Epidermal melanocyte (primary cell): ENCODE measurements at regions not wholly inside any gene's neighbourhood (a gene's known extent, or its start where the extent isn't known, plus 50 kb on each side); places are given as distances from the start of the nearest gene placed in this dataset.

Experiments used
- DNase-seq: peaks from one replicate; pipeline ENCODE4 v3.0.0; 2011; ENCODE audit warnings: low spot score; ENCODE audit not compliant: insufficient read length

DNA sequence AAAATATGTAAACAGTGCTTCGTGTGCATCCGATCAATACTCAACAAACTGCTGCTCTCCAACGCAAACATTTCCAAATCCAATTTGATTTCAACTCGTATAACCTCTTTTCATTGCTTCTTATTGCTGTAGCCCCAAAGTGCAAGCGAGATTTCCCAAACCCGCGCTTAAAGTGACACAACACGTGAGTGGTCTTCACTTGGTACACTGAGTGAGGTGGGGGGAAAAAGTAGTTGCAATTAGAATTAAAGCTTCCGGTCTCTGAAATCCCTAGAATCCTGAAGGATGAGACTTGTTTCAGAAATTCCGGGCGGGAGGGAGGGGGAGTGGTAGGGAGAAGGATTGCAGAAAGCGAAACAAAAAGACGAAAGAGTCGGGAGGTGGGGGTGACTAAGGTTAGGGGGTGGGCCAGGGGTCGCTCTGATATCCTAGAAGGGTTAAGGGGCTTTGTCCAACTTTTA, 387.5 kb downstream of the BCAT1 start:
- peak; percentile 43 for DNase-seq

DNA sequence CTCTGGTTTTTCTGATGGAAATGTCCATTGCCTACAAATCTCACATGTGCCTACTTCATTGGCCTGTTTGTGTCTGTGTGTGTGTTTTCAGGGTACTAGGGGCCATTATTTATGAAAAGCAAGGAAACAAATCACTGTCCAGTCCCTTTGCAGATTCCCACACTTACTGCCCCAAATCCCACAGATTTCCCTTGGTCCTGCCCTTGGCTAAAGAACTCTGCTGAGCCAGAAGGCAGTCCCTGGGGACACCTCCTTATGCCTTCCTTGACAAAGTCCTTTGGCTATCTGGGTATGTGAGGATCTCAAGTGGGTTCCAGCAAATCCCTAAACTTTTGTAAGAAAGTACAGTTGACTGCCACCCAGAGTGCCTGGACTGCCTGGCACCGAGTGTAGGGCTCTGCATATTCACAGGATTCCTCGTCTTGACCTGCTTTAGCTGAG, 388.1 kb downstream of the BCAT1 start:
- no peak for DNase-seq

DNA sequence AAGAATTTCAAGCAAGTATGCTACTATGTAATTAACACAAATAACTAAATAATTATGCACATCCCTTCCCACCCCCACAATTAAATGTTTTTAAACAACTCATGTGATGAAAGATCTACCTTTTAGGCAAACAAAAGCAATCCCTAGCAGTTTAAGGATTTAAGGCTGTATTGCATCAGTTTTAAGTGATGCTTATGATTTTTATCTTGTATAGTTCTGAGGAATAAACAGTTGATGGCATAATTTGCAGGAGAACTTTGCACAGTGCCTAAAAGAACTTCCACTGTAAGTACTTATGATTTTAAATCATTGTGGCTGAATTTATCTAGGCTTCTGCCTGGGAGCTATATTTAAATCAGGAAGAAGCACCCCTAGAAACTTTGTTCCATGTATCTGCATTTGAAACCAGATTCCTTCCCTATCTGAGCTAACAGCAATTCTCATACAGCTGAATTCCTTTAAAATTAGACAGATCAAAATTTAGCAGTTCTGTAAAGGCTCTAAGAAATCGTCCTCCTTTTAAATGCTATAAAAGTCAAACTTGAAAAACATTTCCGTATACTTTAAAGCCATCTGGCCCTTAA, 388.6 kb downstream of the BCAT1 start:
- DNase-seq: no peak

DNA sequence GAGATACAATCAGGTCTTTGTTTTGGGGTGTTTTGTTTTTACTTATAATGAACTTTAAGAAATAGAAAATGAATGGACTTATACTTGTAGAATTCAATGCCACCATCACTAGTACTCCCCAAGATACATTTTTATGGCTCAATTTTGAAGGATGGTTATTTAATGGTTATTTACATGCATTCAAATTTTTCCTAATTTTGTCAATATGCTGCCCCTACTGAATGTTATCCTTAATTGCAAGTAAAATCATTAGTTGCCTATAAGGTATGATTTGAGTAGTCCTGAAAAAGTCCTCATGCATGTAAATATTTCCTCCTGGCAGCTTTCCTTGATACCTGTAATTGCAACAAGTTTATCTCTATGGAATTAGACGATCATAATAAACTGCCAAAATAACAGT, 391.2 kb downstream of the BCAT1 start:
- DNase-seq: no peak

DNA sequence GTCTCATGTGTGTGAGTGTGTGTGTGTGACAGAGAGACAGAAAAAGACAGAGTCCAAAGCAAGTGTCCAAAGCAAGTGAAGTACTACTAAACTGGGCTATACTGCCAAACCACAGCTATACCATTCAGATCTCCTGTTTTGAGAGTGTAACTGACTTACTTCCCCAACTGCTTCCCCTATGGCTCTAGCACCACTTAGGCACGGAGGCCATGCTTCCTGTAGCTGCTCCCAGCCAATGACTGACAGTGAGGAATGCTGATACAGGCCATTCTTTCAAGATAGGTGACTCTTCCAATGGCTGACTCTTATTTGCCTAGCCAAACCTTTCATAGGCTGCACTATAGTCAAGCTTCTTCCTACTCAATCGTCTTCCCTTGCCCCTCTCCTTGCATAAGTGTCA, 393.2 kb downstream of the BCAT1 start:
- no peak for DNase-seq

DNA sequence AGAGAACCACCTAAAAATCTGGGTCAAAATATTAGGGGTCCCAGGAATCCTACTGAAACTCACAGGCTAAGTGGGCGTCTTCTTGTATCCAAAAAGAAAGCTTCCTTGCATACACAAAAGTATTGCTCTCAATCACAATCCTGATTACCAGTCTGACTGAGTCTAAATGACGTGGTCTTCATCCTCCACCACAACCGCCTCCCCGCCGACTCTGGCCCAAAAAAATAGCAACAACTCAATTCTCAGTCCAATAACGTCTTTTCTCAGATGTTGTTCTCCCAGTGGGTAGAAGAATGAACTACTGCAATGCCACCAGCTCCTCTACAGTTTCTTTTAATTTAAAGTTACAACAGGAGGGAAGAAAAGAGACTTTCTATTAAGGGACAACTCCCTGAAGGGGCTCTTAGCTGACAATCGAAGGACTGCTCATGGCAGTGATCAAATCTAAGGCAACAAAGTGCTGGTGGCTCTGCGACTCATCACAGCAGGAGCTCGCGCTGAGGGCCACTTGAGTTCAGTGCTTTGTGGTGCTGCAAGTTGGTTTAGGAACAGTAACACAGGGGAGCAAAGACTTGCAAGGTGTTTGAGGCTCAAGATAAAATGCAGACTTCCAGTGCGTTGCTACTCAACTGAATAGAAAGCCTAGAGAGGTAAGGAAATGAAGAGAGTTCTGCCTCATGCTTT, 394.1 kb downstream of the BCAT1 start:
- no peak for DNase-seq

DNA sequence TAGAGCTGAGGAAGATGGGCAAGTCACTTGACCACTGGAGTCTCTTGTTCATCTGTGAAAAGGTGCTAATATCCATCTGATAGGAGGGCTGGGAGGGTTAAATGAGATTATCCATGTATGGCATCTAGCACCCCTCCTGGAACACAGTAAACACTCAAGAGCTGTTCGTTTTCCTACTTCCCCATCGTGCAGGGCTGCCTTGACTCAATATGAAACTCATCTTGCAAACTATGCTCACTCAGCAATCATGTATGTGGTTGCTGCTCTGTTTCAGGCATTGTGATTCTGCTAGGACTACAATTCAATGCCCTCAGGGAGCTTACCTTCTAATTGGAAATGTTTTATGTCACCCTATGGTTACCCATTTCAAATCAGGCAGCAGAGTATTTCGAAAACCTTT, 395.6 kb downstream of the BCAT1 start:
- DNase-seq: no peak

DNA sequence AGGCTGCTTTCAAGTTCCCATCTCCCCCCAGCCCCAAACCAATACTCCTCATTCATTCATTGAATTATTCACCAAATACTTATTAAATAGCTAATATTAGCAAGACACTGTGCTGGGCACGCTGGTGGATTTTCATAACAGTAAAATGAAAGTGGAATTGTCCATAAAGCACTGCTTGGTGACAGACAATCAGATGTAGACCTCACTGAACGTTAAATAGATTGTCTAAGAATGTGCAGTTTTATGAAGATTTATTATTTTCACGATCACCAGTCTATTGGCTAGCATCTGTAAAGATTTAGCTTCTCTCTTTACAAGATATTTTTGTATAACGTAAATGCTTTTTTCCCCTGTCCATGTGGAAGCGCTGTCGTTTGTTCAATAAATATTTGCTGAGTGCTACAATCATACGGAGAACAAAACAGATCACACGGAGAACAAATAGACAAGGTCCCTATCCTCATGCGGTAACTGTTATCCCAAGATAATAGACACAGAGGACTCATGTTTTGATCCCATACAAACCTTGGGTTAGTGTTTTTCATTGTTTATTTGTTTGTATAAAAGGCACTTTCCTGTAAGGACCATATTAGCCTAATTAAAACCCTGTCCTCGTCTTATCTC, 397.6 kb downstream of the BCAT1 start:
- no peak for DNase-seq

DNA sequence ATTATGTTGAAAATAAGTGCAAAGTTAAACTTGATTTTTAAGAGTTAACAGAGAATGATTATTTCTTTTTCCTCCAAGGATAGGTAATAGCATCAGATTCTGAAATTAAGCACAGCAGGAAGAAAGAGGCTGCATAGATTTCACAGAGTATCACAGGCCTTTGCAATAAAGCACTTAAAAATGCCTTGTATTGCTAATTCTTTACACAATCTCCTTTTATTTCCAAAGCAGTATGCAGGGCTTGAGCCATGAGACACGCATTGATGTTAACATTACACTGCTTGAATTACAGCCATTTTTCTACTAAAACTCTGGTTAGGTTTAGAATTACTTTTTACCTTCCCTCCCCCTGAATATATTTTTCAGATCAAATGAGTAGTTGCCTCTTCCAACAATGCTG, 398.3 kb downstream of the BCAT1 start:
- DNase-seq: no peak

DNA sequence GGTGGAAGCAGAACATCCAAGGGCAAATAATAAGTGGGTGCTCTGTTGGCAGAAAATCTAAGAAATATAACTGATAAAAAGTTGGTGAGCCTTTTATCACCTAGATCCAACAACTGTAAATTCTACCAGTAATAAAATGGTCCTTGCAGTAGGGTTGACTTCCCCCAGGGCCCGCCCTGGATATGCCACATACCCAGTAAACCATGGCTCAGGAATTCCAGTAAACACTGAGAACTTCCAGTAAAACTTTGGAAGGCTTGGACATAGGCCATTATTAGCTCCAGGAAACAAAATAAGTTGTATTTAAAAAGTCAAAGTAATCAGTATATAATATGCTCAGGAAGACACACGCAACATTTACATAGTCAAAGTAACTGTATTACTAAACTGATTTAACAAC, 402.2 kb downstream of the BCAT1 start:
- DNase-seq: no peak

DNA sequence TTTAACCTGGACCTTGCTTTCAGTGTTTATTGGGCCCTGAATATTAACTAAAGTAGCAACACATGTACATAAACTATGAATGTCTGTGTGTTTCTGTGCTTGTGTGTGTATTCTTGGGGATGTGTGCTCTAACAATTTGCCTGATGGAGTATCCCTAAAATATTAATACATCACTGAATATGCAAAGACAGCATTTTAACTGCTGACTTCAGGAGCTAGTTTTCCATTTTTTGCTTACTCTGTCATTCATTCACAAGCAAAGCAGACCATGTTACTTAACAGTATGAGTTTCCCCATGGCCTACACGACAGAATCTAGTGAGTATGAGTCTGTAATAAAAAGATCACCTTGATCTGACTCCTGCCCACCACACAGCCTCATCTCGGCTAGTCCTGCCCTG, 402.8 kb downstream of the BCAT1 start:
- no peak for DNase-seq

DNA sequence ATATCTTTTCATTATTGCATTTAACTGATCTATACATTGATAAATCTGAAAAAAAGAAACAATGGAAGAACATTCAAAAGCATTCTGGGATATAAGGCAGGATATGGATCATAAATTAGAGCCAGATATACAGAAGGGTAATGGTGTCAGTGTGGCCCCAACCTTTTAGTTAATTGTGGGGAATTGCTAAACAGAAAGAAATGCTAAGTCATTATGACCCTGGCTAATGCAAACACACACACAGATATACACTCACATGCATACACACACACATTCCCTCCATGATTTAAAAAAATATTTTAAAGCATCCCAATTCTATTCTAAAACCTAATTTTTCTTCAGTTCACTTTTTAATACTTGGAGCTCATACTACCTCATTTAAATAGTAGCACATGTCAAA, 404.5 kb downstream of the BCAT1 start:
- DNase-seq: no peak

DNA sequence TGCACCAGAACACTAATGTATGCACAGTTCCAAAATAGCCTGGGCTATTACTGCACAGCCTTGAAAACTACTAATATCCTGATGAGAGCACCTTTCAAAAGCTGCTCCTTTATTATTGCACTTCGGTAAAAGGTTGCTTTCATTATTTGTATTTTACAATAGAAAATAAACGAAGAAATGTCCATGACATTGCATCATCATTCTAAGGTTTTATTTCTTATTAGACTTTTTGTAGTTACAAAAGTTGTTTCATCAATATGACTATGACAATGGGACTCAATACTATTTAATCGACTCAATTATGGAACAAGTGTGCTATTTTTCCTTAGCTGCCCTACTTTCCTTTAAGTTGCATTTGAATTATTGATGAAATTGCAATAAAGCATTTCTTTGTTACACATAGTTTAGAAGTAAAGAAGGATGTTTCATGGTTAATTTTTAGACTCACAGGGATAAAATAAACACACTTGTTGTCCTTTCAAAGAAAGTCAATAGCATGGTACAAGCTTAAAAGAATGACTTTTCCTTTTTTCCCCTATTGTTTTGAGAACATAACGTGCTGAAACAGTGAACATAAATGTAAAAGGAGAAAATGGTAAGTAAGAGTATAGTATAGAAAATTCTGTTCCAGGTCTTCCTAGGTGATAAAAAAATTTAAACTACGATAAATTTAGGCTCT, 407.6 kb downstream of the BCAT1 start:
- DNase-seq: no peak

DNA sequence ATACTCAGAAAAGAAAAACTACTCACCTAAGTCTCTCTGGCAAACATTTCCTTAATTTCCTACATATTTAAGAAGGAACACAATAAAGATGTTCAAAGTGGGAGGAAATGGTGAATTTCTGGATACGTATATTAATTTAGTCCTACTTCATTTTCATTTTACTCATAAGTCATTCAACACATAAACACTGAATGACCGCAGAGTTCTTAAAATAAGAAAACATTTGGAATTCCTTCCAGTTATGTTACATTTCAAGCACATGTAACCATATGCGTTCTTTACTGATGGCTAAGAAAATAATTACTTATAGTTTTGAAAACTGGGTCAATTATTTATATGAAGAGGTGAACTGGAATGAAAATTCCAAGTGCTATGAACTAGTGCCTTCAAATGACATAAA, 409.3 kb downstream of the BCAT1 start:
- no peak for DNase-seq

DNA sequence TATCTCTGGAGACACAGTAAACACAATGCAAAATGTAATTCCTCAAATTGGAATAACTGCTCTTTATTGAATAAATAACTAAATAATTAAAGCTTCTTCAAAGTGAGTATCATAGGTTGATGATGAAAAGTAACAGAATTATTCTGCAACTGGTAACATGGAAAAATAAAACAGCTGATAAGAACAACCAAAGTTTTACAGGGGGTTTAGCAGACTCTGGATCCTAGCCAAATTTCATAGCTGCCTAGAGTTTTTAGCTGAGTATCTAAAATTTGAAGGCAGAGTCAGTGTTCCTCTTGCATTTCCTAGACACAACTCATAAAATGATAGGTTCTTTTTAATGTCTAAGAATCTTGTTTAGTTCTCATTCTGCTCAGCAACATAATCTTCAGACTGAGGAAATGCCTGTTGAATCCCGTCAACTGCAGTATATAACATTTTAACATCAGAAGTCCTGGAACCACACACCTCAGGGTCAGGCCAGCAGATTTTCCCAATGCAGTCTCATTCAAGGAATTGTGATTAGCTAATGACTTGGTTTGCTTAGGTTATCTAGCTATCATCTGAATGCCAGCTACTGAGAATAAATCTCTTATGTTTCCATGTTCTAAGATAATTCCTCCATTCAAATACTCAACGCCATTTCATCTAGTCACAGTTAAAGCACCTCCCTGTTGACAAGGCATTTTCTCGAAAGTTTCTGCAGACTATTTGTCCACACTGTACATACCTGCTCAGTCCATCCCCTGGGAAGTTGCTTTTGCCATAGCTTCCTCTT, 411.6 kb downstream of the BCAT1 start:
- no peak for DNase-seq

DNA sequence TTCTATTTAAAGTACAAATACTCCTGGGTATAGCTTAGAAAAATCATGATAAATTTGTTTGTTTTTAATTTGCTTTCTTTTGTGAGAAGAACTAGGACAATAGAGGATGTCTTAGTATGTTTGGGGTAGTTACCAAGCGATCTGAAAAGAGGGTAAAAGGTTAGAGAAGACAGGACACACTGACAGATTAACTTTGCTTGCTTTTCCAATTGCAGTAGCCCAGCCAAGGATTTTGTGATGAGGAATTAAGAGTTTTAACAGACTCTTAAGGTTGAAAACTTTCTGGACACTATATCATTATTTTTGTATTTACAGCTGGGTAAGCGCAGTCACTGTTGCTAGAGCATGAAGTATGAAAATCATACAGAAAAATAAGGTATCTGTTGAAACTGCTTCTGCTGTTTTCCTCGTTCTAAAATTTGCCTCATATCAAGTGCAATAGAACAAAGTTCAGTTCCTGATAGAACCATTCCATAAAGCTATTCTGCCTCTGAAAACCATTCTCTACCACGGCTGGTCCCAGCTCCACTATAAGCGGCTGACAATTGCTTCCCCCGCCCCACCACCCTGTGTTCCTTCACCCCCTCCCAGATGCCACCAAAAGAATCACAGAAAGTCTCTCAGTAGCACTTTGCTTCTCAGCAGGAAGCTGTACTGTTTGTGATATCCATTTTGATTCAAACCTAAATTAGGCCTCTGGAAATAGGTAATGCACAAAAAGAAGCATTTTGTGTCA, 413.4 kb downstream of the BCAT1 start:
- no peak for DNase-seq

DNA sequence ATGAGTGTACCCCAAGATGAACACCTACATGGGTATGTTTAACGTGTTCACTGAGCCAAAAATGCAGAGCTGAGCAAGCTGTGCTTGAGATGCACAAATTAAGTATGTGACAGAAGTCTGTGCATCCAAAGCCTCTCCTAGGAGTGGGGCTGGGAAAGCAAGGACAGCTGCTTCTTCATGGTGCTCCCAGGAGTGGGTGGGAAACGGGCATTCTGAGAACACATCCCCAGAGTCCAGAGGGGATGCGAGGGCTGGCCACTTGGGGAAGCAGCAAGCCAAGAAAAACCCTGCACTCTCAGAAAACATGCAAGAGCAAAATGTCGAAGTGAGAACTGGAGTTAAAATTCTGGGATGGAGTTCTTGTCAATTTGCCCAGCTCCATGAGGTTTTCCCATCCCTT, 414.3 kb downstream of the BCAT1 start:
- no peak for DNase-seq

DNA sequence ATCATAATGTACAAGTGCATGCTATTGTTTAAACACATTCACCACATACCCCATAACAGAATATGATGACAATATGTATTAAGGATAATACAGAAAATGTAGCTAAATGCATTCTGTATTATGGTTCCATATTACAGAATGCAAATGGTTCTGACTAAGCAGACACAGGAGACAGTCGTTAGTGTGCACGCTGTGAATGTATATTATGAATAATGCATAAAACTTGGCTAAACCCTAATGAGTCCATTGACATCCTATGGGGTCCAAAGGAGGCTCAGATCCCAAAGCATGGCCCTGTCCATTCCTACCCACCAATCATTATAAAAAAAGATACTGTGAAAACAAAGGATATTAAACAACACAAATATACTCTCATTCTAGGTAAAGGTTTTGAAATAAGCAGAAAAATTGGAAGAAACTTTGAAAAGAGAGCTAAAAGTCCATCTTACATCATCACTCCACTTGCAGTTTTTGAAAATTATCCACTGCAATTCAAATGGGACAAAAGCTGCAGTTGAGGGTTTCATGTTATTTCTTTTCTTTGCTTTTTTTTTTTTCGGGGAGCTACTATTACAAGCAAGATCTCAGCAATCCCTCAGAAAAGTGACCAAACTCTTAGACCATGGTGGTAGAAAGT, 415.1 kb downstream of the BCAT1 start:
- no peak for DNase-seq

DNA sequence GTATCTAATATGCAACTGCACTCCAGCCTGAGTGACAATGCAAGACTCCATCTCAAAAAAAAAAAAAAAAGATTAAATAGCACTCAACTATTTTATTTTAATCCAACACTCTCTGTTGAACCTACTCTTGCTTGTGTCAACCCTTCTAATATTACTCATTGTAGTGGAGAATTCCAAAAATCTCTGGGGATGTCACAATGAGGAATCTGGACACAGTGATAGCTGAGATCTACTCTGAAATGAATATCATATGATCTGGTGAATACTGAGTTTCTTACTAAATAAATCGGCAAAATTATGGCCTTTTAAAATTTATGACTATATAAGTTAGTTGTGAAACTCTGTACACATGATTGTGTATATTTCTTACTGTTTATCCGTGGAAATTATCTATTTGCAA, 418.2 kb downstream of the BCAT1 start:
- no peak for DNase-seq

DNA sequence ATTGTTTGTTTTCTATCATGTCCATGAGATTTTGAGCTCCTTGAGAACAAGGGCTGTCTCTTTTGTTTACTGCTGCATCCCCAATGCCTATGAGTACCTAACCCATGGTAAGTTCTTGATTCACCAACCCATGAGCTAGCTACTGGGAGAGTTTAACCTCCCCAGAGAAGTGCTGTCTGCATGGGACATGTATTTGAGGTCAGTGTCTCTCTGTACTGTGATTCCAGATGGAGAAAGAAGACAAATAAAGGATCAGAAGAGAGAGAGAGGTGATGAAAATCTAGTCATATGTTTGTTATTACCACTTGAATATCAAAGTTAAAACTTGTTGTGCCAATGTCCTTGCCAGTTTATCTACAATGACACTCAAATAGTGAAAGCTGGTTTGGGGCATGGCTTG, 421.8 kb downstream of the BCAT1 start:
- no peak for DNase-seq
